LNCAP (cell line): ENCODE measurements at regions not wholly inside any gene's neighbourhood (a gene's known extent, or its start where the extent isn't known, plus 50 kb on each side); places are given as distances from the start of the nearest gene placed in this dataset.

Experiments used
- TF ChIP-seq, protein P1 (sequence below): fragments of 450-650 bp; IDR thresholded peaks from 2 replicates; pipeline ENCODE4 v1.5.1; 2017; ENCODE audit warnings: mild to moderate bottlenecking

DNA sequence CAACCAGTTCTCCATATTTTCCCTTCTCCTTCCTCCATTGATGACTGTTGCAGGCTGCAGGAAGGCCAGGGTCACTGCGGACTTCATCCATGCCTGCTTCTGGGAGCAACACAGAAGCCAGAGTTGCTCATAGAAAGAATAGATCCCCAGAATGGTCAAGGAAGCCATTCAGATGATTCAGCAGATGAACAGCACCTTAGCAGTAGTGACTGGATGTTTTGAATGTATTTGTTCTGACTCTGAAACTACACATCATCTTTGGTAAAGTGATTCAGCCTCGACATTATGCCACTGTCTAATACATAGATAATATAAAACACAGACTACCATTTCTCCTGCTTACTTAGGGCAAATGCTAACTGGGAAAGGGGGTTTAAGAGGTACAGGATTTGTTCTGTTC lies 411.6 kb downstream of the RND3 start:
- TF ChIP-seq, protein P1, sequence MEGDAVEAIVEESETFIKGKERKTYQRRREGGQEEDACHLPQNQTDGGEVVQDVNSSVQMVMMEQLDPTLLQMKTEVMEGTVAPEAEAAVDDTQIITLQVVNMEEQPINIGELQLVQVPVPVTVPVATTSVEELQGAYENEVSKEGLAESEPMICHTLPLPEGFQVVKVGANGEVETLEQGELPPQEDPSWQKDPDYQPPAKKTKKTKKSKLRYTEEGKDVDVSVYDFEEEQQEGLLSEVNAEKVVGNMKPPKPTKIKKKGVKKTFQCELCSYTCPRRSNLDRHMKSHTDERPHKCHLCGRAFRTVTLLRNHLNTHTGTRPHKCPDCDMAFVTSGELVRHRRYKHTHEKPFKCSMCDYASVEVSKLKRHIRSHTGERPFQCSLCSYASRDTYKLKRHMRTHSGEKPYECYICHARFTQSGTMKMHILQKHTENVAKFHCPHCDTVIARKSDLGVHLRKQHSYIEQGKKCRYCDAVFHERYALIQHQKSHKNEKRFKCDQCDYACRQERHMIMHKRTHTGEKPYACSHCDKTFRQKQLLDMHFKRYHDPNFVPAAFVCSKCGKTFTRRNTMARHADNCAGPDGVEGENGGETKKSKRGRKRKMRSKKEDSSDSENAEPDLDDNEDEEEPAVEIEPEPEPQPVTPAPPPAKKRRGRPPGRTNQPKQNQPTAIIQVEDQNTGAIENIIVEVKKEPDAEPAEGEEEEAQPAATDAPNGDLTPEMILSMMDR, result no peak

DNA sequence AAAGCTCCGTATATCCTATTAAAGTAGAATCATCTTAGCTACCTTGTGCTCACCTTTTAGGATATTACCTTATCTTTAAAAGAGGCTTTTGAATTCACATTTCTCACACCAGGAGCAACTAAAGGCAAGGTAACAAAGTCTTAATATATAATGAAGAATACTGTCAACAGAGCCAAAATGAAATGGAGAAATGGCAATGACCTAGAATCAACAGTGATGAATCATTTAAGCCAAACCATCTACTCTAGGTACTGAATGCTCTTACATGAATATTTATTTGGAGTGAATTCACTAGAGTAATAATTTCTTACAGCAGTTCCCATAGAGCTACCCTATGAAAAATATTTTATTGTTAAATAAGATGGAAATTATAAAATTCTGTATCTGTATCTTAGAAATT lies 421.0 kb downstream of the RND3 start:
- TF ChIP-seq, protein P1, result no peak

DNA sequence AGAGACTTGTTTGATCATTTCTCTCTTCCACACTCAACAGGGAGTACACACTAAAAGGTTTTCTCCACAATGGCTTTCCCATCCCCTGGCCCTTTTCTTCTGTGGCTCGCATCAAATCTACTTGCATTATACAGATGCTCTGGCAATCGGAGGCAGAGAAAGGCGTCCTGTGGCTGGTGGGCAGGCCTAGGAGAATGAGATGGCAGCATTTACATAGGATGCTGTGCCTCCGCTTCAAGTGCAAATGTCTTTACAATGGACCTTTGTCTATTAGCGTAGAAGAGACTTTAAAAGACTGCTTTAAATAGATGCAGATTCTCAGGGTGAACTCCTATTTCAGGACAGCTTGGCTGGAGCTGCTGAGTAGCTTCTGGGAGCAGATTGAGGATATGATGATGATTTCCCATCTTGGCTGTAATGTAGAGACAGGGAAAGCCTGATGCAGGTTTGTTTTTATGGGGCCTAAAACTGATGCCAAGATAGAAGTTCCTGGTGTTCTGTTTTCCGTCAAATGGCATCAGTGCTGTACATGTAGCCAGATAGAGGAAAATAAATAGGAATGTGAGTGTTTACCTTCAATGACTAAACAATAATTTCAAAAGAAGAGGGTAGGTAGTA lies 423.4 kb downstream of the RND3 start:
- TF ChIP-seq, protein P1, result no peak

DNA sequence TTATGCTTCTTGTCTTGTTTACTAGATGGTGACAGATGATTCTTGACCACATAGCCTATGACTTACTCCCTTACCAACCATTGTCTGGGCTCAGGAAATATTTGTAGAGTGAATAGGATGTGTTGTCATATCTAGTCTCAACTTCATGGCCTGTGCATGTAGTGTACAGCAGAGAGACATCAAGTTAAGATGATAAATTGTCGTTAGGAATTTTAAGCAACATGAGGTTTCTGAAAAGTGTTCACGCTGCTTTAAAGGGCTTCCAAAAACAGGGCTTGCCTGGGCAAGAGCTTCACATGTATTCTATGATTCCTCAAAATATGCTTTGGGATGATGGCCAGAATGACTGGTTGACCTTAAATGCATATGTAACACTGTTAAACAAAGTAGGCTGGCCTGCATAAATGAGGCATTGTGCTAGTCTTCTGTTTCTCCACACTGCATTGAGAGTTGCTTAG lies 424.0 kb downstream of the RND3 start:
- TF ChIP-seq, protein P1, result no peak

DNA sequence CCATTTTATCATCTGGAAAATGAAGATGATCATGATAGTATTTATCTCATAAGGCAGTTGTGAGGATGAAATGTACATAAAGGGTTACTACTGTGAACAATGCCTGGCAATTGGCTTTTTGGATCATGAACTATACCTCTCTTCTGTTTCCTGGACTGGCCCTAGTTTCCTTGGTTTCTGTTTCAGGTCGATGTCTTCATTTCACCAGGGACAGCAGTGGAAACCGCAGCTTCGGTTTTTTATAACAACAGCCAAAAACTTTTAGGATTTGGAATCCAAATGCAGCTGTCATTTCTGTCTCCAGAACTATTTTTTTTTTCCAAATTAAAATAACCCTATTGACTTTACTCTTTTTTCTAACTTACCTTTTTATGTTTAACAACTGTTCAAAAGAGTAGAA lies 425.1 kb downstream of the RND3 start:
- TF ChIP-seq, protein P1, result no peak

DNA sequence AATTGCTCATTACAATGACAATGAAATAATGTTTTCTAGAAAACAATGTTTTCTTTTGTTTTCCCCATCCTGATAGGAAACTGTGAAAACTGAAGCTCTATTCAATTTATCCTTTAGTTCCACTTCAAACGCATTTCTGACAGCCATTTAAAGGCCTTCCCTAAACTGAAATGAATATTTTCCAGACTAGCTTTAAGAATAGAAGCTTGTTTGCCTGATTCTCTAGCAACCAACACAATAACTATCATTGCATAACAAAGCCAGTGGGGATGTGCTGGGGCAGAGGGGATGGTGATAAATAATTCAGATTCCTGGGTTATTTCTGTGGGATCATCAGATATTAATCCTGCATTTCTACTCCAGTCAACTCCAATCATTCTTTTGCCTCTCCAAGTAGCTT lies 427.1 kb downstream of the RND3 start:
- TF ChIP-seq, protein P1, result no peak

DNA sequence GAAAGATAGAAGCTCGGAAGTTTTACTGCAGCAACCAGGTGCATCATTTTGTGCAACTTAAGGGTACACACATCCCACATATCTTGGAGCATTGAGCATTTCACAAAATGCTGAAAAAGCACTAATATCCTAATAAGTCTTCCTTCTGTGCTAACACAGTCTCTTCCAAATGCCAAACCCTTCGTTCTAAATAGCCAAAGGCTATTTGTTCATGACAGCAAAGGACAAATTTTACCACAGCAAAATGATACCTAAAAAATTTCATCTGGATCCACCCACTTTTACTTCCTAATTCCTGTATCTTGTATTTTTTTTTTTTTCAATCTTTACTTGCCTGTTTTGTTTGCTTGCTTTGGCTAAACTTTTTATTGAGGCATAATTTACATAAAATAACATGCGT lies 435.0 kb downstream of the RND3 start:
- TF ChIP-seq, protein P1, result no peak

DNA sequence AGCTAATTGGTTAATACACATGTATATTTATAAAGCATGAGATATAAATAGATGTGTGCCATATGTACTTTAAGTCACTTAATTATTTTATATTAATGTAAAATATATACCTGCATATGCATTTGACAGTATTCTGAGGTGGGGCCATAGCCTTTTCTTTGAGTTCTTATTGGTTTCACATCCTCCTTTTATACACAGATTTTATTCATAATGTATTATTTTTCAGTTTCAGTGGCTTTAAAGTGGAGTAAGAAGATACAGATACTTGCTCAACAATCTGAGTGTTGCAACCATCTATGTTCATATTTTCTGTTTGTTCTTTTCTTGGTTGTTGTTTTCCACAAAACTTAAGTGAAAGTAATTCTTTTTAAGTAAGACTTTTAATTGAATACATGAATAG lies 436.5 kb downstream of the RND3 start:
- TF ChIP-seq, protein P1, result no peak
